ENCODE measurements at regions not wholly inside any gene's neighbourhood (a gene's known extent, or its start where the extent isn't known, plus 50 kb on each side); places are given as distances from the start of the nearest gene placed in this dataset.

GRCh38 chr15:97694456-97694855 lies 266.0 kb upstream of the ARRDC4 start:
- TF ChIP-seq CTCF (IDR thresholded peaks at IDR 0.05; ENCODE audit: low read length) = no peak
- TF ChIP-seq EZH2 (optimal IDR thresholded peaks at IDR 0.05; ENCODE audit: low read depth, low read length) = no peak
- no peak for TF ChIP-seq EZH2phosphoT487 (IDR thresholded peaks at IDR 0.05; ENCODE audit: low read length)

Data from MM.1S (cell line).